Adrenal gland (tissue), 9 donors: ENCODE measurements at regions not wholly inside any gene's neighbourhood (a gene's known extent, or its start where the extent isn't known, plus 50 kb on each side); places are given as distances from the start of the nearest gene placed in this dataset.

Experiments
- DNase-seq, 7 donors: peaks; one replicate each; pipeline ENCODE4 v3.0.0-alpha.2; 2019 to 2020
- H3K27ac ChIP-seq, 5 donors: fragments of 200-600 bp; sonication (generic) in 4 of 5; 1 replicate in 3 of 5; 2 replicates in 2 of 5; pipeline versions ENCODE4 v1.5.1 to v1.8.0; 2016 to 2020; ENCODE audit warnings: mild to moderate bottlenecking in 1 of 5
- H3K27me3 ChIP-seq: fragments of 200-600 bp; 2 replicates; pipeline ENCODE4 v1.8.0; 2021
- H3K36me3 ChIP-seq, 2 donors: fragments of 200-600 bp; replicated peaks in 1 of 2; 1 replicate in 1 of 2; 2 replicates in 1 of 2; pipeline versions ENCODE4 v1.5.1 to v1.8.0; 2018 to 2022
- H3K4me1 ChIP-seq, 2 donors: fragments of 200-600 bp; replicated peaks in 1 of 2; 1 replicate in 1 of 2; 2 replicates in 1 of 2; pipeline versions ENCODE4 v1.5.1 to v1.8.0; 2018 to 2021
- H3K4me3 ChIP-seq, 4 donors: fragments of 200-600 bp; sonication (generic) in 3 of 4; one replicate each; pipeline ENCODE4 v1.5.1; 2016 to 2018
- H3K9me3 ChIP-seq, 3 donors: fragments of 200-600 bp; sonication (generic) in 1 of 3; replicated peaks in 1 of 3; 1 replicate in 2 of 3; 2 replicates in 1 of 3; pipeline versions ENCODE4 v1.5.1 to v1.8.0; 2016 to 2021
- CTCF ChIP-seq, 6 experiments: fragments of 450-650 bp in 4 of 6; fragments of 200-600 bp in 2 of 6; sonication (generic) in 1 of 6; IDR thresholded peaks; 1 replicate in 5 of 6; 2 replicates in 1 of 6; pipeline versions ENCODE4 v1.5.1 to v1.8.0; 2016 to 2021; ENCODE audit warnings: antibody characterized with exemption in 6 of 6, mild to moderate bottlenecking in 2 of 6, moderate library complexity in 1 of 6
- POLR2A ChIP-seq, 2 donors: fragments of 450-650 bp; IDR thresholded peaks; one replicate each; pipeline ENCODE4 v1.6.1; 2017; ENCODE audit warnings: antibody characterized with exemption in 2 of 2, mild to moderate bottlenecking in 2 of 2, moderate library complexity in 1 of 2
- WGBS, 4 donors: extraction: QIAGEN DNeasy Blood & Tissue Kit in 2 of 4; methylation state at CpG; one replicate each; pipeline versions ENCODE4 v1.1.5 to v1.1.7; 2013 to 2017; 5-methylcytosine and 5-hydroxymethylcytosine counted together
- intact Hi-C, 2 donors: fragments of 100-400 bp; cut with DNase I; formaldehyde crosslinking; loops; one replicate each; pipeline versions ENCODE4 v1.14.1 to v1.15.0; 2022 to 2023
- donor health status: healthy with polysubstance abuse.
- donor health status: Bipolar disorder and iron deficiency.
- donor health status: DM: yes; HTN: yes; CAD: no.
- donor health status: DM: no; HTN: no; CAD: no.
- donor health status: DM: no; HTN: no; CAD: no.

GRCh38 chr2:12835733-12836132 is 119.0 kb downstream of the TRIB2 start:
- DNase-seq: no peak
- intact Hi-C loops: no loop called here
- H3K27ac ChIP-seq: no peak overlapping the region
- no peak overlapping the region for H3K4me3 ChIP-seq
- H3K36me3 ChIP-seq: no peaks in the 10 kb centered on the region
- no peaks in the 10 kb centered on the region for H3K9me3 ChIP-seq
- no peak for TF ChIP-seq CTCF (IDR thresholded peaks at IDR 0.05)
- no peak for TF ChIP-seq POLR2A (IDR thresholded peaks at IDR 0.05)
- 66 to 71% (median 70%) methylated on average over 4 of the region's 4 CpGs for WGBS, 4 donors
- no peaks in the 10 kb centered on the region for H3K27me3 ChIP-seq
- no peaks in the 10 kb centered on the region for H3K4me1 ChIP-seq

- no peaks in the 10 kb centered on the region for H3K36me3 ChIP-seq
- 78 to 87% (median 82%) methylated on average over 2 of the region's 2 CpGs for WGBS, 4 donors
- H3K27me3 ChIP-seq: no peaks in the 10 kb centered on the region
- DNase-seq: no peak
- H3K4me1 ChIP-seq: no peaks in the 10 kb centered on the region
- no peak overlapping the region for H3K4me3 ChIP-seq
- intact Hi-C loops: no loop called here
- H3K9me3 ChIP-seq: no peaks in the 10 kb centered on the region
- no peak overlapping the region for H3K27ac ChIP-seq
- no peak for TF ChIP-seq POLR2A (IDR thresholded peaks at IDR 0.05)
- no peak for TF ChIP-seq CTCF (IDR thresholded peaks at IDR 0.05)
Observed at GRCh38 chr2:12839339-12839738, 122.6 kb downstream of the TRIB2 start.

- TF ChIP-seq POLR2A (IDR thresholded peaks at IDR 0.05) (no peak), CTCF (IDR thresholded peaks at IDR 0.05) (no peak)
- no peaks in the 10 kb centered on the region for H3K9me3 ChIP-seq
- no peak overlapping the region for H3K27ac ChIP-seq
- H3K4me1 ChIP-seq: no peaks in the 10 kb centered on the region
- intact Hi-C loops: no loop called here
- H3K4me3 ChIP-seq: no peak overlapping the region
- DNase-seq: no peak
- 85 to 95% (median 85%) methylated on average over 5 of the region's 5 CpGs for whole genome bisulfite sequencing, 4 donors
- H3K27me3 ChIP-seq: no peaks in the 10 kb centered on the region
- H3K36me3 ChIP-seq: no peaks in the 10 kb centered on the region
Observed at GRCh38 chr2:12841021-12841420, 124.3 kb downstream of the TRIB2 start.

GRCh38 chr2:12842917-12843316 is 126.2 kb downstream of the TRIB2 start:
- no peaks in the 10 kb centered on the region for H3K9me3 ChIP-seq
- no peak for DNase-seq
- H3K4me3 ChIP-seq: no peak overlapping the region
- intact Hi-C loops: no loop called here
- no peaks in the 10 kb centered on the region for H3K4me1 ChIP-seq
- no peaks in the 10 kb centered on the region for H3K27me3 ChIP-seq
- H3K36me3 ChIP-seq: no peaks in the 10 kb centered on the region
- no peak for TF ChIP-seq CTCF (IDR thresholded peaks at IDR 0.05)
- TF ChIP-seq POLR2A (IDR thresholded peaks at IDR 0.05): no peak
- 65 to 81% (median 68%) methylated on average over 4 of the region's 4 CpGs for WGBS, 4 donors
- no peak overlapping the region for H3K27ac ChIP-seq
